A549 (cell line): ENCODE measurements at regions not wholly inside any gene's neighbourhood (a gene's known extent, or its start where the extent isn't known, plus 50 kb on each side); places are given as distances from the start of the nearest gene placed in this dataset.

ENCODE experiments used
- EP300 ChIP-seq, 2 experiments: fragments of >200 bp; sonication (Bioruptor Twin); formaldehyde crosslinking; IDR thresholded peaks; 2 replicates in 1 of 2; 3 replicates in 1 of 2; pipeline ENCODE4 v1.6.1; 2016 to 2017
- FOSL2 ChIP-seq, 2 experiments: fragments of 450-650 bp in 1 of 2; fragments of >200 bp in 1 of 2; sonication (Bioruptor Twin) in 1 of 2; formaldehyde crosslinking; IDR thresholded peaks; 2 replicates each; pipeline versions ENCODE4 v1.5.0 to v1.6.1; 2016 to 2020; ENCODE audit warnings: mild to moderate bottlenecking in 1 of 2, moderate library complexity in 1 of 2
- POLR2A ChIP-seq: IDR thresholded peaks from 2 replicates; pipeline ENCODE4 v1.6.1; 2012; ENCODE audit warnings: mild to moderate bottlenecking, low read length

GRCh38 chr11:113628912-113629311 lies 77.2 kb downstream of the TMPRSS5 start:
- TF ChIP-seq EP300 (IDR thresholded peaks at IDR 0.05) (no peak), POLR2A (no peak), FOSL2 (IDR thresholded peaks at IDR 0.05) (no peak), FOSL2 (CRISPR knock-in tag; IDR thresholded peaks at IDR 0.05) (no peak)
